MG63 (cell line): ENCODE measurements at regions not wholly inside any gene's neighbourhood (a gene's known extent, or its start where the extent isn't known, plus 50 kb on each side); places are given as distances from the start of the nearest gene placed in this dataset.
"Not testable (repeated sequence)": the region's sequence is repeated elsewhere in the genome, so short reads cannot be mapped to it uniquely, and the experiment has no call there.

Source experiments
- DNase-seq: peaks from one replicate; pipeline ENCODE4 v3.0.0-alpha.2; 2020
- H3K27me3 ChIP-seq: fragments of 250-450 bp; sonication (Bioruptor Pico); 2 replicates; pipeline ENCODE4 v1.5.1; 2020; ENCODE audit warnings: mild to moderate bottlenecking, moderate library complexity
- H3K36me3 ChIP-seq: fragments of 250-450 bp; sonication (Bioruptor Pico); 2 replicates; pipeline ENCODE4 v1.5.1; 2020; ENCODE audit warnings: mild to moderate bottlenecking, moderate library complexity
- H3K4me3 ChIP-seq: fragments of 250-450 bp; sonication (Bioruptor Pico); 2 replicates; pipeline ENCODE4 v1.5.1; 2020; ENCODE audit warnings: mild to moderate bottlenecking, moderate library complexity
- H3K9me3 ChIP-seq: fragments of 250-450 bp; sonication (Bioruptor Pico); 2 replicates; pipeline ENCODE4 v1.5.1; 2020; ENCODE audit warnings: mild to moderate bottlenecking, moderate library complexity

DNA sequence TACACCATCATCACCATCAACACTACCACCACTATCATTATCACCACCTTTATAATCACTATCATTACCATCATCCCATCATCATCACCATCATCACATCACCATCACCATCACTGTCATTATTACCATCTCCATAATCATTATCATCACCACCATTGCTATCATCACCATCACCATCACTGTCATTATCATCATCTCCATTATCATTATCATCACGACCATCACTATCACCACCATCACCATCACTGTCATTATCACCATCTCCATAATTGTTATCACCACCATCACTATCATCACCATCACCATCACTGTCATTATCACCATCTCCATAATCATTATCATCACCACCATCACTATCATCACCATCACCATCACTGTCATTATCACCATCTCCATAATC is 279.6 kb upstream of the HS6ST1 start:
- not testable (repeated sequence) for H3K9me3 ChIP-seq, DNase-seq, H3K4me3 ChIP-seq, H3K36me3 ChIP-seq, H3K27me3 ChIP-seq

DNA sequence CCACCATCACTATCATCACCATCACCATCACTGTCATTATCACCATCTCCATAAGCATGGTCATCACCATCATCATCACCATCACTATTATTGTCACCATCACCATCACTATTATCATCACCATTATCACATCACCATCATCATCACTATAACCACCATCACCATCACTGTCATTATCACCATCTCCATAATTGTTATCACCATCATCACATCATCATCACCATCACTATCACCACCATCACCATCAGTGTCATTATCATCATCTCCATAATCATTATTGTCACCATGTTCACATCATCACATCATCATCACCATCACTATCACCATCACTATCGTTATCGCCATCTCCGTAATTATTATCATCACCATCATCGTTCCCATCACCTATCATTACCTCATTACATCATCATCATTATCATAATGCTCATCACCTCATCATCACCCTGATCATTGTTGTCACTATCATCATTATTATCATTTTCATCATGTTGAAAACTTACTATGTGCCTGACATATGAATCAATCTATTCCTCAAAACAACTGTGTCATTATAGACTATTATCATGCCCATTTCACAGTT is 280.3 kb upstream of the HS6ST1 start:
- H3K4me3 ChIP-seq, result no peak overlapping the region
- no peaks in the 10 kb centered on the region for H3K9me3 ChIP-seq
- no peaks in the 10 kb centered on the region for H3K36me3 ChIP-seq
- no peak for DNase-seq
- H3K27me3 ChIP-seq, result no peaks in the 10 kb centered on the region

GRCh38 chr2:128599700-128600099 is 281.0 kb upstream of the HS6ST1 start:
- no peak for DNase-seq
- Histone ChIP-seq H3K27me3 (no peaks in the 10 kb centered on the region), H3K9me3 (no peaks in the 10 kb centered on the region), H3K4me3 (no peak overlapping the region), H3K36me3 (no peaks in the 10 kb centered on the region)

- no peak for DNase-seq
- H3K9me3 ChIP-seq, result no peaks in the 10 kb centered on the region
- no peaks in the 10 kb centered on the region for H3K36me3 ChIP-seq
- no peak overlapping the region for H3K4me3 ChIP-seq
- H3K27me3 ChIP-seq, result no peaks in the 10 kb centered on the region
Measured at GRCh38 chr2:128600581-128601297, 282.1 kb upstream of the HS6ST1 start.

DNA sequence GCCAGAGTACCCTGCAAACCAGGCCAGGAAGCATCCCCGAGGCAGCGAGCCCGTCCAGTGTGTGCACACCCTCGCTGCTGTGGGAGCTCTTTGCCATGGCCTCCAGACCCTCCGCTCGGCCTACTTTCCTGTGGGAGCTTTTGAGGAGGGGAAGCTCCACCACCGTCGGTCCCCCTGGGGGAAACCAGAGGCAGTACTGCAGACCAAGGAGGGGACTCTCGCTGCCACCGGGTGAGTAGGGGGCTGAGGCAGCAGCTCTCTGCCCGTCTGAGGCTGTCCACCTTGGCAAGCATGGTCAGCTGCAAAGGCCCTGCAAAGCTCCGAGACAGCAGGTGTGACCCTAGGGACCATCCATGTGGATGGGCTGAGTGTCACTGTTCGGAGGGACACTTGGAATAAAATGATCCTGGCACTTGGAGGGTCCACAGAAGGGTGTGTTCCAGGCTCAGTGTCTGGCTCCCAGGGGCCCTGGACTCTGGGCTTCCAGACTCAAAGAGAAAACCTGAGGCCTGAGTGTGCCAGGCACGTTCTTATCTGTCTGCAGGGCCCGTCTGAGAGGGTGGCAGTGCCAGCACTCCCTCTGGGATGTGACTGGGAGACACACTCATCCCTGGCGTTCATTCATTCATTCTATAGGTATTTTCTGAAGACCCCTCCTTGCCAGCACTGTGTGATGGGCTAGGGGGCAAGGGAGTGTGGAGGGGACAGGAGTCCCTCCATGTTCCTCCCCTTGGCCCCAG is 282.8 kb upstream of the HS6ST1 start:
- Histone ChIP-seq H3K9me3 (no peaks in the 10 kb centered on the region), H3K27me3 (no peaks in the 10 kb centered on the region), H3K36me3 (no peaks in the 10 kb centered on the region), H3K4me3 (no peak overlapping the region)
- DNase-seq, result no peak

DNA sequence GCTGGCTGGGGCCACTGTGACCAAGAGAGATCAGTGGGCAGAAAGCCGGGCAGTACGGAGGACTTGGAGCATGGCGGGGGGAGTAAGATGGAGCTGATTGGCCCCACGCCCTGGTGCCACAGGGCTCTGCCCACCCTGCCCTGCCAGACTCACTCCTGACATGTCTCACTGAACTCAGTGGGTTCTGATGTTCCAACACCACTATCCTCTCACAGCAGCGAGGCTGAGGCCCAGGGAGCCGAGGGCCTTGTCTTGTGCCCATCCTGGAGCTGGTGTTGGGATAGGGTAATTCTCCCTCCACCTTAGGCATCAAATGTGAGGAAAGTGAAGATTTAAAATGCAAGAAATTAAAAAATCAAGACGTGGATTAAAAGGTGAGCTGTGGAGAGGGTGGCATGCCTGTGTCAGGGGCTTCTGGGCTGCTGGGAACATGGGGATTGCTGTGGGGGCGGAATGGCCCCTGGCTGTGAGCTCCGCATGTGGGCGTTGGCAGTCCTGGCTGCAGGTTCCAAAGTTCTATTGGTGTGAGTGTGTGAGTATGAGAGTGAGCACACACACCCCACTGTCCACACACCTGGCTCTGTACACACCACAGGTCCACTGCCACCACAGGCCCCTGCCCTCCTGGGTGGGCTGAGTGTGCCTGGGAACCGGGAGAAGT is 283.5 kb upstream of the HS6ST1 start:
- Histone ChIP-seq H3K27me3 (no peaks in the 10 kb centered on the region), H3K4me3 (no peak overlapping the region), H3K9me3 (no peaks in the 10 kb centered on the region), H3K36me3 (no peaks in the 10 kb centered on the region)
- DNase-seq, result no peak

DNA sequence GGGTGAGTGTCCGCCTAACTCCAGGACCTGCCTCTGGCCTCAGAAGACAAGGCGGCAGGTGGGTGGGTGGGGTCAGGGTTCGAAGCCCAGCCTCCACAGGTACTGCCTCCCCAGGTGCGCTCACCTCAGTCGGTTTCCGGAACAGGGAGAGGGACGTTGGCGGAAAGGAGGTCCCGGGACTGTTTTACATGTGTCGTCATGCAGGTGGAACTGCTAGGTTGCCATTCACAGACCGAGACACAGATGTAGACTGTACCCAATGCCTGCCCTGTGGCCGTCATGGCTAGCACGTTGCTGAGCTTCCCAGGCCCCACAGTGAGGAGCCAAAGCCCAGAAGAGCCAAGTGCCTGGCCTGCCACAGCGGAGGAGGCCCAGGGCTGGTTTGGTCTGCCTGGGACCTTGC is 284.0 kb upstream of the HS6ST1 start:
- DNase-seq, result no peak
- Histone ChIP-seq H3K36me3 (no peaks in the 10 kb centered on the region), H3K27me3 (no peaks in the 10 kb centered on the region), H3K4me3 (no peak overlapping the region), H3K9me3 (no peaks in the 10 kb centered on the region)

DNA sequence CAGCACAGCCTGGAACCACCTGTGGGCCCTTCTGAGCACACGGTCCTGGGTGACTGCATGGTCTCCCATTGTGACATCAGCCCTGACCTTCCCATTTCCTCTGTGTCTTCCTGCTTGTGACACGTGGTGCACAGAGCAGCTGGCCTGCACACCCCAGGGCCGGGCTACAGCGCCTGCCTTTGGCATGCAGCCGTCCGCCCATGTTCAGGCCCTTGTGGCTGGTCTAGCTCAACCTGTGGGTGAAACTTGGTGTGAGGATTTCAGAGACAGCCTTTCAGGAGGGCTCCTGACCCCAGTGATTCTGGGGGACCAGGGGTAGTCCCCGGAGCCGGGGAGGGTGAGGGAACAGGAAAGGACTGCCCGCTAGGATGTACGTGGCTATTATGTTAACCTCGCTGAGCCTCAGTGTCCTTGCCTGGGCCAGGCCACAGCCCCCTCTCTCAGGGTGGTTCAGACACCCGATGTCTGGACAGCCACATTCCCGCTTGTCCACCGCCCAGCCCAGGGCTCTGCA is 284.8 kb upstream of the HS6ST1 start:
- H3K36me3 ChIP-seq, result no peaks in the 10 kb centered on the region
- no peak for DNase-seq
- no peak overlapping the region for H3K4me3 ChIP-seq
- H3K27me3 ChIP-seq, result no peaks in the 10 kb centered on the region
- no peaks in the 10 kb centered on the region for H3K9me3 ChIP-seq

DNA sequence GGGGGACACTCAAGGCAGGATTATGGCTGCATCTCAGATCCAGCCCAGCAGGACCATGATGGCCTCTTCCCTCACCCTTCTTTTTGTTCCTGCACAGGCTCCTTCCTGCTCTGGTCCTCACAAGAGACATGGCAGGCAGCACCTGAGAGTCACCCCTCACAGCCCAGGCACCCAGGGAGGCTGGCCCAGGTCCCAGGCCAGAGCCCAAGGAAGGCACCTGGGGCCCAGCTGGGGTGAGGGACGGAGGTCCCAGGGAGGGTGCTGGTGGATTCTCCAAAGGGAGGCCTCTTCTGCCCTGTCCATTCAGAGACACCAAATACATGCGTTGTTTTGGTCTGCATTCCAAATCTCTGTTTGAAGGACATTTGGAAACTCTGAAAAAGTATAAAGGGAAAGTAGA is 285.4 kb upstream of the HS6ST1 start:
- no peak overlapping the region for H3K4me3 ChIP-seq
- H3K27me3 ChIP-seq, result no peaks in the 10 kb centered on the region
- no peaks in the 10 kb centered on the region for H3K9me3 ChIP-seq
- H3K36me3 ChIP-seq, result no peaks in the 10 kb centered on the region
- no peak for DNase-seq

GRCh38 chr2:128604581-128604980 is 285.9 kb upstream of the HS6ST1 start:
- H3K36me3 ChIP-seq, H3K4me3 ChIP-seq, H3K9me3 ChIP-seq, H3K27me3 ChIP-seq, DNase-seq: not testable (repeated sequence)

DNA sequence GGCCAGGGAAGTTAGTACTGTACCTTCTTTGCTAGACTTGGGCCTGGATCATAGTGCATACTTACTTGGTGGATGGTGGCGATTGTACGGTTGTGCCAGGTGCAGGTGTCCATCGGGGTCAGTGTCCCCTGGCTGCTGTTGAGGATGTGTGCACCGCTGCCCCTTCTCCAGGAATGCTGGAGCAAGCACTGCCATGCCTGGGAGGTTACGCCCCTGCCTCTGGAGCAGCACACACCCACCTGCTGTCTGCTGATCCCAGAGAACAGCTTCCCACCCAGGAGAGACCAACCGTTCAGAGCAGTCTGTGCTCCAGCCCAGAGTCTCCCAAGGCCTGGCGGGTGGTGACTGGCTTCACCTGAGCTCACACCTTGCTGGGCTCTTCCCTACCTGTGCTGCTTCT is 286.8 kb upstream of the HS6ST1 start:
- Histone ChIP-seq H3K36me3 (no peaks in the 10 kb centered on the region), H3K27me3 (no peaks in the 10 kb centered on the region), H3K4me3 (no peak overlapping the region), H3K9me3 (no peaks in the 10 kb centered on the region)
- no peak for DNase-seq

- Histone ChIP-seq H3K36me3 (no peaks in the 10 kb centered on the region), H3K9me3 (no peaks in the 10 kb centered on the region), H3K4me3 (no peak overlapping the region), H3K27me3 (no peaks in the 10 kb centered on the region)
- DNase-seq, result no peak
Measured at GRCh38 chr2:128605931-128606330, 287.3 kb upstream of the HS6ST1 start.

- H3K27me3 ChIP-seq, result no peaks in the 10 kb centered on the region
- H3K9me3 ChIP-seq, result no peaks in the 10 kb centered on the region
- no peaks in the 10 kb centered on the region for H3K36me3 ChIP-seq
- no peak overlapping the region for H3K4me3 ChIP-seq
- DNase-seq, result no peak
Measured at GRCh38 chr2:128606837-128607236, 288.2 kb upstream of the HS6ST1 start.

DNA sequence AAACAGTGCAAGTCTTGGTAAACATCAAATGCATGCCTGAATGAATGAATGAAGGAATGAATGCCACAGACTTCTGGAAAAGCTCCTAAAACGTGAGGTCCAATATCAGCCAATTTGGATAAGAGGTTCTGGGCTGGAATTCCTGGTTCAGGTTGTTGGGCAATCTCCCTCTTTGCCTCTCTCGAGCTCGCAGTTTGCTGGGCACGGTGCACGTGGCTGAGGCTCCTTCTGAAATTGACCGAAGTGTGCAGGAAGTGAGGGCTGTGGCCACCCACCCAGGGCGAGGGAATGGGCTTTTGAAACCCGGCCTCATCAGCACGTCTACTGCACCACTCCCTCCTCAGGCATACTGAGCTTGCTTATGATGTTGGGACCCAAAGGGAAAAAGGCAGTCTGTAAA is 288.8 kb upstream of the HS6ST1 start:
- DNase-seq, result no peak
- H3K9me3 ChIP-seq, result no peaks in the 10 kb centered on the region
- H3K27me3 ChIP-seq, result no peaks in the 10 kb centered on the region
- H3K36me3 ChIP-seq, result no peaks in the 10 kb centered on the region
- no peak overlapping the region for H3K4me3 ChIP-seq

- Histone ChIP-seq H3K36me3 (no peaks in the 10 kb centered on the region), H3K9me3 (no peaks in the 10 kb centered on the region), H3K27me3 (no peaks in the 10 kb centered on the region), H3K4me3 (no peak overlapping the region)
- peak; percentile 24 for DNase-seq
Measured at GRCh38 chr2:128607911-128608506, 289.3 kb upstream of the HS6ST1 start.

DNA sequence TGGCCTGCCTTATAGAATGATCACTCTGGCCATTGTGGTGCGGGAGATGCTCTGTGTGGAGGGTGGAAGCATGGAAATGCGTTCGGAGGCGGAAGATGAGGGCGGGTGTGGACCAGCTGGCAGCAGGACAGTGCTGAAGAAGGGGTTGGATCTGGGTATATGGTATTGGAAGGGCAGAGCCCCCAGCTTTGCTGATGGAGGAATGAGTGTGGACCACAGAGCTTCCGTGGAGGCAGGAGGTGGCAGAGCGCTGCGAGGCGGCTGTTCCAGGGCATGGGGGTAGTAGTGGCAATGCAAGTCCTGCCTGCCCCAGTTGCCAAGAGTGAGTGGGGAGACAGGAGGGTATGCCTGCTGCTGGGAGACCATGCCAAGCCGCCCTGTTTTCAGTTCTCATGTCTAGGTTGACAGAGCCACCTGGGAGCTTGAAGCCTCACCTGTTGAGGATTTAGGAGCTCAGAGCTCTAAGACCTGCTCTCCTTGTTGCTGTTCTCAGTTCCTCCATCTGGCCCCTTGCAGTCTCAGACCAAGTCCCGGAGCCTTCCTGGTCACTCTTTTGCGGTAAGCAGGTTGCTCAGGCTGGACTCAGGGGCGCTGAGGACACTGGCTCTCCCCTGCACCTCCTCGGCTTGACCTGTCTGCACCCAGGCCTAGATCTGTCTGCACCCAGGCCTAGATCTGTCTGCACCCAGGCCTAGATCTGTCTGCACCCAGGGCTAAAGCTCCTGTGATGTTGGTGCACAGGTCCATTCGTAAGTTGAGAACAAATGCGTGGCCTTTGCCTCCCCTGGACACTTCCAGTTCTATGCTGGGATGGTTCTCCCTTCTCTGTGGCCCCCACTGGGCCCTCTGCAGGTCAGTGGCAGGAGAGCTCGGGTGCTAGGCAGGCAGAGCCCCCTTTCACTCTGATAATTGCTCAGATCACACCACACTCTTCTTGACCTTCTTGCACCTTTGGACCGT is 290.5 kb upstream of the HS6ST1 start:
- Histone ChIP-seq H3K9me3 (no peaks in the 10 kb centered on the region), H3K27me3 (no peaks in the 10 kb centered on the region), H3K4me3 (no peak overlapping the region), H3K36me3 (no peaks in the 10 kb centered on the region)
- DNase-seq, result no peak
